ENCODE measurements at regions not wholly inside any gene's neighbourhood (a gene's known extent, or its start where the extent isn't known, plus 50 kb on each side); places are given as distances from the start of the nearest gene placed in this dataset.

GRCh38 chr10:28744069-28744768 is 66.9 kb downstream of the BAMBI start:
- FAIRE-seq, result no peak
- no peaks in the 10 kb centered on the region for H3K9me1 ChIP-seq (ENCODE audit: control insufficient read depth, extremely low read depth, insufficient read depth, low read length)
- no peaks in the 10 kb centered on the region for H4K20me1 ChIP-seq (ENCODE audit: control insufficient read depth, extremely low read depth, insufficient read depth, low read length)
- H3K4me3 ChIP-seq (ENCODE audit: control insufficient read depth in 2 of 3, extremely low read depth in 1 of 3, insufficient read depth in 2 of 3, low read depth in 1 of 3, low read length in 3 of 3), result no peak overlapping the region
- TF ChIP-seq CTCF (optimal IDR thresholded peaks at IDR 0.05 in 1 of 3, IDR thresholded peaks at IDR 0.05 in 1 of 3, conservative IDR thresholded peaks at IDR 0.05 in 1 of 3; ENCODE audit: extremely low read depth in 1 of 3, insufficient read depth in 2 of 3, low read length in 3 of 3) (no peak), EZH2 (IDR thresholded peaks at IDR 0.05; ENCODE audit: low read length) (no peak)
- H3K9me3 ChIP-seq (ENCODE audit: control insufficient read depth, low read depth, low read length), result no peaks in the 10 kb centered on the region
- no peaks in the 10 kb centered on the region for H3K4me1 ChIP-seq (ENCODE audit: control insufficient read depth, extremely low read depth, insufficient read depth, low read length)
- no peaks in the 10 kb centered on the region for H3K27me3 ChIP-seq (ENCODE audit: control insufficient read depth, extremely low read depth, insufficient read depth, low read length)
- H3K27ac ChIP-seq (ENCODE audit: control insufficient read depth, insufficient read depth, low read length), result no peak overlapping the region
- no peak overlapping the region for H3K4me2 ChIP-seq (ENCODE audit: control insufficient read depth, extremely low read depth, insufficient read depth, low read depth, low read length)
- no peaks in the 10 kb centered on the region for H3K36me3 ChIP-seq (ENCODE audit: control insufficient read depth in 2 of 2, extremely low read depth in 1 of 2, insufficient read depth in 2 of 2, low read length in 2 of 2)
- no peak overlapping the region for H2AFZ ChIP-seq (ENCODE audit: control insufficient read depth, low read length)
- H3K9ac ChIP-seq (ENCODE audit: control insufficient read depth, extremely low read depth, insufficient read depth, low read length), result no peak overlapping the region
- no peak for DNase-seq (ENCODE audit: low read depth, low spot score)
- no peaks in the 10 kb centered on the region for H3K79me2 ChIP-seq (ENCODE audit: control insufficient read depth, insufficient read depth, low read length)
- dilution Hi-C loops (cut with MboI; ENCODE audit: extremely low pct_ligation_motif_present, low sequenced_read_pairs), result no loop called here

- Histone ChIP-seq H3K9me3 (ENCODE audit: control insufficient read depth, low read depth, low read length) (no peaks in the 10 kb centered on the region), H3K36me3 (ENCODE audit: control insufficient read depth in 2 of 2, extremely low read depth in 1 of 2, insufficient read depth in 2 of 2, low read length in 2 of 2) (no peaks in the 10 kb centered on the region), H3K4me3 (ENCODE audit: control insufficient read depth in 2 of 3, extremely low read depth in 1 of 3, insufficient read depth in 2 of 3, low read depth in 1 of 3, low read length in 3 of 3) (no peak overlapping the region), H3K4me2 (ENCODE audit: control insufficient read depth, extremely low read depth, insufficient read depth, low read depth, low read length) (no peak overlapping the region), H3K9me1 (ENCODE audit: control insufficient read depth, extremely low read depth, insufficient read depth, low read length) (no peaks in the 10 kb centered on the region), H3K79me2 (ENCODE audit: control insufficient read depth, insufficient read depth, low read length) (no peaks in the 10 kb centered on the region), H3K9ac (ENCODE audit: control insufficient read depth, extremely low read depth, insufficient read depth, low read length) (no peak overlapping the region), H2AFZ (ENCODE audit: control insufficient read depth, low read length) (no peak overlapping the region), H3K27ac (ENCODE audit: control insufficient read depth, insufficient read depth, low read length) (no peak overlapping the region), H3K27me3 (ENCODE audit: control insufficient read depth, extremely low read depth, insufficient read depth, low read length) (no peaks in the 10 kb centered on the region), H3K4me1 (ENCODE audit: control insufficient read depth, extremely low read depth, insufficient read depth, low read length) (no peaks in the 10 kb centered on the region), H4K20me1 (ENCODE audit: control insufficient read depth, extremely low read depth, insufficient read depth, low read length) (no peaks in the 10 kb centered on the region)
- dilution Hi-C loops (cut with MboI; ENCODE audit: extremely low pct_ligation_motif_present, low sequenced_read_pairs), result no loop called here
- FAIRE-seq, result no peak
- DNase-seq (ENCODE audit: low read depth, low spot score), result no peak
- TF ChIP-seq EZH2 (IDR thresholded peaks at IDR 0.05; ENCODE audit: low read length) (no peak), CTCF (optimal IDR thresholded peaks at IDR 0.05 in 1 of 3, IDR thresholded peaks at IDR 0.05 in 1 of 3, conservative IDR thresholded peaks at IDR 0.05 in 1 of 3; ENCODE audit: extremely low read depth in 1 of 3, insufficient read depth in 2 of 3, low read length in 3 of 3) (no peak)
Measured at GRCh38 chr10:28754930-28755718, 77.8 kb downstream of the BAMBI start.
